PFSK-1 (cell line): ENCODE measurements at regions not wholly inside any gene's neighbourhood (a gene's known extent, or its start where the extent isn't known, plus 50 kb on each side); places are given as distances from the start of the nearest gene placed in this dataset.

Experiments used
- FOXP2 ChIP-seq: optimal IDR thresholded peaks from 2 replicates; pipeline ENCODE3; 2011; ENCODE audit warnings: borderline replicate concordance, control low read depth, inconsistent platforms; ENCODE audit not compliant: insufficient read depth; ENCODE audit errors: extremely low read length, extremely low read depth
- POLR2AphosphoS5 ChIP-seq: IDR thresholded peaks from 2 replicates; pipeline ENCODE4 v1.6.1; 2012; ENCODE audit warnings: low read depth, mild to moderate bottlenecking, control low read depth, low read length, moderate library complexity
- SIN3A ChIP-seq: IDR thresholded peaks from 2 replicates; pipeline ENCODE4 v1.6.1; 2012; ENCODE audit warnings: mild to moderate bottlenecking, low read length, moderate library complexity, borderline replicate concordance; ENCODE audit not compliant: insufficient read depth
- TAF1 ChIP-seq: IDR thresholded peaks from 2 replicates; pipeline ENCODE4 v1.6.1; 2012; ENCODE audit warnings: low read length, control low read depth, borderline replicate concordance; ENCODE audit not compliant: insufficient read depth
- TF ChIP-seq, protein P1 (sequence below), 2 experiments: IDR thresholded peaks; 2 replicates each; pipeline versions ENCODE4 v1.6.1 to v1.8.0; 2011 to 2012; ENCODE audit warnings: low read depth in 2 of 2, low read length in 2 of 2, control low read depth in 1 of 2, inconsistent platforms in 1 of 2, mild to moderate bottlenecking in 1 of 2, moderate library complexity in 1 of 2; ENCODE audit not compliant: insufficient read depth in 1 of 2

DNA sequence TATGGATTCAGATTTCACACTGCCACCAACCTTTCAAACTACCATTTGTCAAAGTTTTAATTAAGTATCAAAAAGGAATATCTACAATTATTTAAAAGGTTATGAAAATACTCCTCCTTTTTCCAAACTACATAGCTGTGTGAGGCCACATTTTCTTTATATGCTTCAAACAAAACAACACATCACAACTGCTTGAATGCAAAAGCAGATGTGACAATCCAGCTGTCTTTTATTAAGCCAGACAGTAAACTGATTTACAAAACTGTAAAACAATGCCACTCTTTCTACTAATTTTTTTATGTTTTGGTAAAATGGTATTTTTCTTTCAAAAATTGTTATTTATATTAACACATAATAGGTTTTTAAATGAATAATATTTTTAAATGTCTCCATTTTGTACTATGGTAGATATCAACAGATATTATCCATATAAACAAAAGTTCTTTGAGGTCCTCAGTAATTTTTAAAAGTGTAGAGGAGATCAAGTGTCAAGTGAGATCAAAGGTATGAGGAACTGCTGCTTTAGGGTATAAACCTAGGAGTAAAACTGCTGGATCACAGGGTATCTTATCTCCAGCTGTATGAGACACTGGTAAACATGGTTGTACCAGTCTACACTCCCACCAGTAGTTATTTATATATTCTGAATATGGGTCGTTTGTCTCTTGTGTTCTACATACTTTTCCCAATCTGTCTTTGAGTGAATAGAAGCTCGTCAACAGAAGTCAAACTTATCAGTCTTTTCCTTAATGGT lies 68.8 kb upstream of the SERTAD2 start:
- TF ChIP-seq TAF1 = no peak
- TF ChIP-seq, protein P1, sequence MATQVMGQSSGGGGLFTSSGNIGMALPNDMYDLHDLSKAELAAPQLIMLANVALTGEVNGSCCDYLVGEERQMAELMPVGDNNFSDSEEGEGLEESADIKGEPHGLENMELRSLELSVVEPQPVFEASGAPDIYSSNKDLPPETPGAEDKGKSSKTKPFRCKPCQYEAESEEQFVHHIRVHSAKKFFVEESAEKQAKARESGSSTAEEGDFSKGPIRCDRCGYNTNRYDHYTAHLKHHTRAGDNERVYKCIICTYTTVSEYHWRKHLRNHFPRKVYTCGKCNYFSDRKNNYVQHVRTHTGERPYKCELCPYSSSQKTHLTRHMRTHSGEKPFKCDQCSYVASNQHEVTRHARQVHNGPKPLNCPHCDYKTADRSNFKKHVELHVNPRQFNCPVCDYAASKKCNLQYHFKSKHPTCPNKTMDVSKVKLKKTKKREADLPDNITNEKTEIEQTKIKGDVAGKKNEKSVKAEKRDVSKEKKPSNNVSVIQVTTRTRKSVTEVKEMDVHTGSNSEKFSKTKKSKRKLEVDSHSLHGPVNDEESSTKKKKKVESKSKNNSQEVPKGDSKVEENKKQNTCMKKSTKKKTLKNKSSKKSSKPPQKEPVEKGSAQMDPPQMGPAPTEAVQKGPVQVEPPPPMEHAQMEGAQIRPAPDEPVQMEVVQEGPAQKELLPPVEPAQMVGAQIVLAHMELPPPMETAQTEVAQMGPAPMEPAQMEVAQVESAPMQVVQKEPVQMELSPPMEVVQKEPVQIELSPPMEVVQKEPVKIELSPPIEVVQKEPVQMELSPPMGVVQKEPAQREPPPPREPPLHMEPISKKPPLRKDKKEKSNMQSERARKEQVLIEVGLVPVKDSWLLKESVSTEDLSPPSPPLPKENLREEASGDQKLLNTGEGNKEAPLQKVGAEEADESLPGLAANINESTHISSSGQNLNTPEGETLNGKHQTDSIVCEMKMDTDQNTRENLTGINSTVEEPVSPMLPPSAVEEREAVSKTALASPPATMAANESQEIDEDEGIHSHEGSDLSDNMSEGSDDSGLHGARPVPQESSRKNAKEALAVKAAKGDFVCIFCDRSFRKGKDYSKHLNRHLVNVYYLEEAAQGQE (IDR thresholded peaks at IDR 0.05; ENCODE audit: insufficient read depth in 1 of 2, low read depth in 2 of 2, low read length in 2 of 2) = no peak
- no peak for TF ChIP-seq FOXP2
- no peak for TF ChIP-seq SIN3A
- no peak for TF ChIP-seq POLR2AphosphoS5

DNA sequence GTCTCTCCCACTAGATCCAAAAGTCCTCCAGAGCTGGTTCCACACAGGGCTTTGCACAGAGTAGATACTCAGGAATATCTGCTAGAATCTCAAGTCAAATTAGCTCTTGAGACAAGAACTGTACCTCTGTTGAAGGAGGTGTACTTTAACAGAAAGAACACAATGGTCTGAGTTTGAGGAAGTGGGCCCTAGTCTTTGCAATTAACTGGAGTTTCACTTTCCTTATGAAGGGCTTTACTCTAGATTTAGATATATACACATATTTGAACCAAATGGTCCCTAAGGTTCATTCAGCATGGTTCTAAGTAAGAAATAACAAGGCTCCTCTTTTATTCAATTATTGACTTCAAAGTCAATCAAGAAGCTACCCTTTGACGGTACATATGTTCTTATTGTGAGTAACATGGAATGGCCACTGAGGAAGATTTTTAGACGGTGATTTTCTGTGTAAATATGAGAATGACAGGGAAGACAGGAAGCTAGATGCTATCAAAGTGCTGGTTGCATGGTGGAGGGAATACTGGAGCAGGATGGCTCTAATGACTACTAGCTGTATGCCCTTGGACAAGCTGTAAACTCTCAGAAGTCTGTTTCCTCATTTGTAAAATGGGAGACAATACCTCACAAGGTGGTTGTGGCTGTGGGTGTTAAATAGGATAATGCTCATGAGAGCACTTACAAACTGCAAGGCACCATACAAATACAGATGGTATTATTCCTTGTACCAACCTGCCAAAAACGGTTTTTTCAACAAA lies 73.5 kb upstream of the SERTAD2 start:
- TF ChIP-seq TAF1 = no peak
- TF ChIP-seq, protein P1 (IDR thresholded peaks at IDR 0.05; ENCODE audit: insufficient read depth in 1 of 2, low read depth in 2 of 2, low read length in 2 of 2) = no peak
- TF ChIP-seq SIN3A = 0 out of 2 replicates have a peak, but pooled peaks have one; percentile 41
- no peak for TF ChIP-seq POLR2AphosphoS5
- no peak for TF ChIP-seq FOXP2

DNA sequence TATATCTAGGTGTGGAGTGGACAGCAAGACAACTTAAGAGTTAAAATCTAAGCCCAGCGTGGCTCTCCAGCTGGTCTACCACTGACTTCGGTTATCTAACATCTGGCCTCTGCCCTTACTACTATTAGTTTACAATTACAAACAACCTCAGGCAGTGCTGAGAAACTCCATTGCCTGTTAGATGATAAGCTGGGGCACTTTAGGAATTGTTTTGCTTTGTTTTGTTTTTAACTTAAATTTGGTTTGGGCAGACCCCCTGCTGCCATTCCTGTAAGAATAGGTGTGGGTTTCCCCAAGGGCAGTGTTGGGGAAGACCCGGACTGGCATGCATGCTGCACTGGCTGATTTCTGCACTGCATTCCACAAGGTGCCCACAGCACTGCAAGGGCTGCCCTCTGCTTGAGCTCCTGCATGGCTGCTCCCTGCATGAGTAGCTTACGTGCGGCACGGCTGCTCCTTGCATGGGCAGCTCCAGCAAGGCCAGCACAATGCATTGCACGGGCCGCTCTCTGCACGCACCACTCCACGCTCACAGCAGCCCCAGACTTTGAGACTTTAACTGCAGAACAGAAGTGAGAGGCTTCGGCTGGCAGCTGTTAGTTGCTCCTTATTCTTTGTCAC lies 74.2 kb upstream of the SERTAD2 start:
- TF ChIP-seq SIN3A (peak; percentile 78; the same call in 1 of the 2 replicates), FOXP2 (no peak)

DNA sequence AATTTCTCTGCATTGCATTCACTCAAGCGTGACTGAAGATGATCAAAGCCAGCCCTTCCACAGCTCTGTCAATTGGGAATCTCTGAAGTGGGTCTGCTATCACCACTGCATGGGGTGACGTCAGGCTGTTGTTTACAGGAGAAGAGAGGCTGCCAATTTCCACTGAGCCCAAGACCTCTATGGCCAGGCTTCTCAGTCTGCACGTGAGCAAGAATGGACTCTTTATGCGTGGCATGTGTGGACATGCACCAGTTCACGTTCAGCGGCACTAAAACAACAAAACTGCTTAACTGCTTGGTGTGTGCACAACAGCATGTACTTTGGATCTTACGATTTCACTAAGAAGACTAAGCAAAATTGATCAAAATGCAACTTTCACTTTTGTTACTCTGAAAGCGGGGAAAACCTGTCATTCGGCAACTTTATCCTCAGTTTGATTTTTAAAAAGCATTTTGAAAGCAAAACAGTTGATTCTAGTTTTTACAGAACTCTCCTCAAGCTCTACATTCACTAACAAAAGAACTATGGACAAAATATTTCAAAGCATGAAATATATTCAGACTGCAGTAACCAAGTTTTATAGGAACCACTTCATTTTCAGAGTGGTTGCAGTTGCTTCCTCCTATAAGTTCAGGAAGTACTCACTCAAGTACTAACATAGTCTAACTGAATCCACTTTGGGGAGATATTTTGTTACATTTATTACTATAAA lies 77.0 kb upstream of the SERTAD2 start:
- TF ChIP-seq TAF1 = no peak
- TF ChIP-seq POLR2AphosphoS5 = no peak
- TF ChIP-seq SIN3A = peak; percentile 86; the same call in 1 of the 2 replicates
- TF ChIP-seq, protein P1 (IDR thresholded peaks at IDR 0.05; ENCODE audit: insufficient read depth in 1 of 2, low read depth in 2 of 2, low read length in 2 of 2) = no peak
- TF ChIP-seq FOXP2 = peak; percentile 97

DNA sequence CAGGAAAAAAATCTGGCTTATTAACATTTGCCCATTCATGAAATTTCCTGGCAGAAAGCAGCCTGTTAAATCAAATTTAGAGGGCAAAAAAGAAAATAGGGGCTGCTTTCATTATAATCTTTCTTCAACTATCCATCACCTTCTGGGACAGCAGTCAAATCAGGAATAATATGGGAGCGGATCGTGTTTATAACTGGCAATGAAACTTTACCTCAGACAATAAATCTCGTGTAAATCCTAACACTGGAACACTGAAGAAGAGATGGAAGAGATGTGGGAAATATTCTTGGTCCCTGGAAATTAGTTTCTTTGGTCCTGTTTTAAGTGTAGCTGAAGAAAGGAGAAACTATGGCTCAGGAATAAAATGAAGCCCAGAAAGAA lies 77.5 kb upstream of the SERTAD2 start:
- TF ChIP-seq POLR2AphosphoS5 = no peak
- TF ChIP-seq, protein P1 (IDR thresholded peaks at IDR 0.05; ENCODE audit: insufficient read depth in 1 of 2, low read depth in 2 of 2, low read length in 2 of 2) = no peak
- TF ChIP-seq SIN3A = no peak
- TF ChIP-seq TAF1 = no peak
